ENCODE measurements at regions not wholly inside any gene's neighbourhood (a gene's known extent, or its start where the extent isn't known, plus 50 kb on each side); places are given as distances from the start of the nearest gene placed in this dataset.

DNA sequence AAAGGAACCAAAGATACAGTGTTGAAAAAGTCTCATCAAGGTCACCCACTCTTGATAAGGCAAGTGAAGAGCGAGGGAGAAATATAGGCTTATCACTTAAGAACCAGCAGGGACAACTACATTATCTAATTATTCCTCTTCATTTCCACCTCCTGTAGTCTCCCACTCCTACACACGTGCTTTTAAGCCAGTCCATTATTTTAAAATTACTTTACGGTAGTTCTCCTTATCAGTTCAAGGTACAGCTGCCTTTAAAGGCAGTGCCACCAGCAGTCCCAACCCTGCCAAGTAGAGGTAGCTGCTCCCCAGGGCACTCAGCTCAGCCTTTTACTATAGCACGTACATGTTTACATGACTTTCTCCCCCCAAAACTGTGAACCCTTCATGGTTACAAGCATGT is 161.5 kb upstream of the BLID start:
- H3K4me3 Mint-ChIP-seq: no peak overlapping the region

DNA sequence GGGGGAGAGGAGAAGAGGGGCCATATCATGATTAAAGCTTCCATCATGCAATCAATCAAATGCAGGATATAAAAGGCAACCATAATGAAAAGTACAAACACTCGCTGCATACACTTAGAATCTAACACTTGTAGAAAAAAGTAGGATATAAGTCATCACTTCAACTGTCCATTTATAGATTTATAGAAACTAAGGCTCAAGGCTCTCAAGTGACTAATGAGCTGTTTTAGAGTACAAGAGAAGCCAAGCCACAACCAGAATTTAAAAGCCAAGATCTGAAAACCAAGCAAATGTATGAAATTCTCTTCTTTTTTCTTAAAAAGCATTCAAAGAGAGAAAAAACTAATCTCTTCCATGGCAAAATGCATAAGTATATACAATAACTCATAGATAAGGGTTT is 160.2 kb upstream of the BLID start:
- TF ChIP-seq, protein P1, sequence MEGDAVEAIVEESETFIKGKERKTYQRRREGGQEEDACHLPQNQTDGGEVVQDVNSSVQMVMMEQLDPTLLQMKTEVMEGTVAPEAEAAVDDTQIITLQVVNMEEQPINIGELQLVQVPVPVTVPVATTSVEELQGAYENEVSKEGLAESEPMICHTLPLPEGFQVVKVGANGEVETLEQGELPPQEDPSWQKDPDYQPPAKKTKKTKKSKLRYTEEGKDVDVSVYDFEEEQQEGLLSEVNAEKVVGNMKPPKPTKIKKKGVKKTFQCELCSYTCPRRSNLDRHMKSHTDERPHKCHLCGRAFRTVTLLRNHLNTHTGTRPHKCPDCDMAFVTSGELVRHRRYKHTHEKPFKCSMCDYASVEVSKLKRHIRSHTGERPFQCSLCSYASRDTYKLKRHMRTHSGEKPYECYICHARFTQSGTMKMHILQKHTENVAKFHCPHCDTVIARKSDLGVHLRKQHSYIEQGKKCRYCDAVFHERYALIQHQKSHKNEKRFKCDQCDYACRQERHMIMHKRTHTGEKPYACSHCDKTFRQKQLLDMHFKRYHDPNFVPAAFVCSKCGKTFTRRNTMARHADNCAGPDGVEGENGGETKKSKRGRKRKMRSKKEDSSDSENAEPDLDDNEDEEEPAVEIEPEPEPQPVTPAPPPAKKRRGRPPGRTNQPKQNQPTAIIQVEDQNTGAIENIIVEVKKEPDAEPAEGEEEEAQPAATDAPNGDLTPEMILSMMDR (IDR thresholded peaks at IDR 0.05): no peak
- intact Hi-C loops (cut with micrococcal nuclease): no loop called here
- H3K4me3 Mint-ChIP-seq: no peak overlapping the region
- ChIA-PET POLR2A (no interaction called here), CTCF (no interaction called here)
- DNase-seq (no peak), ATAC-seq (ENCODE audit: low read depth) (no peak)
- no peaks in the 10 kb centered on the region for H3K4me1 Mint-ChIP-seq
- H3K36me3 Mint-ChIP-seq (ENCODE audit: low read depth): no peaks in the 10 kb centered on the region
- no peak overlapping the region for H3K27ac Mint-ChIP-seq
- no peaks in the 10 kb centered on the region for H3K9me3 Mint-ChIP-seq
- peaks cover 1% of the 10 kb centered on the region for H3K27me3 Mint-ChIP-seq

More for the DNA sequence above, 161.5 kb upstream of the BLID start:
- Mint-ChIP-seq H3K27me3 (peaks cover 1% of the 10 kb centered on the region), H3K9me3 (no peaks in the 10 kb centered on the region), H3K36me3 (ENCODE audit: low read depth) (no peaks in the 10 kb centered on the region), H3K4me1 (no peaks in the 10 kb centered on the region), H3K27ac (no peak overlapping the region)
- TF ChIP-seq, protein P1 (IDR thresholded peaks at IDR 0.05): no peak
- CTCF ChIA-PET: no interaction called here
- ATAC-seq (ENCODE audit: low read depth): no peak
- intact Hi-C loops (cut with micrococcal nuclease): no loop called here
- DNase-seq: no peak
- POLR2A ChIA-PET: no interaction called here

DNA sequence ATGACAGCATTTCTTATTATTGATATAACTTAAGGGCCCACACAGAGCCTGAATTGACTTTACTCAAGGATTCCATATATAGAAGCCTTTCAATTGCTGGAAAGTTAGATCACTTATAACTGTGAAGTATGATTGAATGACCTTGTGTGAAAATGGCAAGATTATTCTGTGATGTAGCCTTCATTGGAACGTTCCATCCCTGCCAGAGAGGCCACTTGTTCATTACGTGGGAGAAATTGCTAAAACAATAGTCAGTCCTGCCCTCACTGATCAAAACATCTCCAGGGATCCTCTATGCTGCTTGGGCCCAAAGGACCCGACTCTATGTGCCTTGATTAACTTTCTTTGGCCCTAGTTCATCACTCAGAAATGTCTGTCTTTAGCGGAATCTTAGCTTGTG is 159.5 kb upstream of the BLID start:
- ATAC-seq (ENCODE audit: low read depth): no peak
- Mint-ChIP-seq H3K36me3 (ENCODE audit: low read depth) (no peaks in the 10 kb centered on the region), H3K27me3 (peaks cover 1% of the 10 kb centered on the region), H3K27ac (no peak overlapping the region), H3K9me3 (no peaks in the 10 kb centered on the region), H3K4me3 (no peak overlapping the region), H3K4me1 (no peaks in the 10 kb centered on the region)
- TF ChIP-seq, protein P1 (IDR thresholded peaks at IDR 0.05): no peak
- no peak for DNase-seq
- intact Hi-C loops (cut with micrococcal nuclease): no loop called here
- ChIA-PET POLR2A (no interaction called here), CTCF (no interaction called here)

DNA sequence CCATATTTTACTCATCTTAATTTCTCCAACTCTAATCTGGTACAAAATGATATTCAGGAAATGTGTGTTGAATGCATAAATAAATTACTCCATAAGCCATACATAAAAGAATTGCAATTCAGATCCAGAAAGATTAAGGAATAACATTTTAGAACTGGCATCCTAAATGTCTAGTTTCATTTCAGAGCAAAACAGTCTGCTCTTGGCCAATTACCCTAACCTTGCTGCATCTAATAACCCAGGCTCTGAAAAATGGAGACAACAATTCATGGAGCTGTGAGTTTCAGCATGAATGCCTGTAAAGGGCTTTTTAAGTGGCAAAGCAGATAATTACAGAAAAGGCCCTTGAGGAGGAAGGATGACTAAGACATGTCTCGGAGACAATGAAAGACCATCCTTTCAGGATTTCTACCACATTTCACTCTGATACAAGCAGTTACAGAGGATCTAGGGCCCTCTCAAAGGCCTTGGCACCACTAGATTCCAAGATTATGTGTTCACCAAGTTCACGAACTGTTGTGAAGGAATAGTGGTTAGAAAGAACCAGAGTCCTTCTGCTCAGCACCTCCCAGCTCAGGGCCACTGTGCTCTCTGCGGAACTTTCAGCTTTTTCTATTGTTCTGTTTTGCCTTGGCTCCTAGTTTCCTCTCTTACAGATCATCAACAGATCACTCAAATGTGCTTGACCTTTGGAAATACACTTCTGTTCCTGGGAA is 157.6 kb upstream of the BLID start:
- TF ChIP-seq, protein P1 (IDR thresholded peaks at IDR 0.05): no peak
- Mint-ChIP-seq H3K4me3 (no peak overlapping the region), H3K27me3 (peaks cover 1% of the 10 kb centered on the region), H3K27ac (no peak overlapping the region), H3K9me3 (no peaks in the 10 kb centered on the region), H3K36me3 (ENCODE audit: low read depth) (no peaks in the 10 kb centered on the region), H3K4me1 (no peaks in the 10 kb centered on the region)
- intact Hi-C loops (cut with micrococcal nuclease): no loop called here
- ATAC-seq (ENCODE audit: low read depth) (no peak), DNase-seq (no peak)
- POLR2A ChIA-PET: no interaction called here
- CTCF ChIA-PET: no interaction called here

DNA sequence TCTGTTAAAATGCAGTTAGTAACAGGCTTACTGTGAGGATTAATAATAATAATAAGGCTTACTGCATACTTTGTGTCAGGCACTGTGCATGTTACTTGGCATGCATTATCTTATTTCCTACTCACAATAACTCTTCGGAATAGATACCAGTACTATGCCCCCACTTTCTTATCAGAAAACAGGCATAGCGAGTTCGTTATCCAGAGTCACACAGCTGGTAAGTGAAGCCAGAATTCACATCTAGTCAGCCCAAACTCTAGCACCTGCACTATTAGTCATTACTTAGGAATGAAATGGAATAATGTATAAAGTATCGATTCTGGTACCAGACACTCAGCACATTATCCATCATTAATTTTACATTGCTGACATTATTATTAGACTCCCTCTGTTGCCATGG is 155.7 kb upstream of the BLID start:
- H3K27me3 Mint-ChIP-seq: peaks cover 1% of the 10 kb centered on the region
- ChIA-PET CTCF (no interaction called here), POLR2A (no interaction called here)
- no peaks in the 10 kb centered on the region for H3K9me3 Mint-ChIP-seq
- DNase-seq (no peak), ATAC-seq (ENCODE audit: low read depth) (no peak)
- TF ChIP-seq, protein P1 (IDR thresholded peaks at IDR 0.05): no peak
- no peaks in the 10 kb centered on the region for H3K36me3 Mint-ChIP-seq (ENCODE audit: low read depth)
- intact Hi-C loops (cut with micrococcal nuclease): no loop called here
- H3K27ac Mint-ChIP-seq: no peak overlapping the region
- H3K4me1 Mint-ChIP-seq: no peaks in the 10 kb centered on the region
- H3K4me3 Mint-ChIP-seq: no peak overlapping the region

Measured in activated B cell treated with CpG ODN at 0.5 μM for 24 hours (primary cell).